Ovary (tissue), 7 donors: ENCODE measurements at regions not wholly inside any gene's neighbourhood (a gene's known extent, or its start where the extent isn't known, plus 50 kb on each side); places are given as distances from the start of the nearest gene placed in this dataset.

Source experiments
- DNase-seq, 5 donors: peaks; one replicate each; pipeline ENCODE4 v3.0.0-alpha.2; 2019 to 2020
- H3K27ac ChIP-seq, 2 donors: fragments of 200-600 bp; one replicate each; pipeline versions ENCODE4 v1.5.1 to v1.8.0; 2019 to 2022
- H3K27me3 ChIP-seq: fragments of 200-600 bp; one replicate; pipeline ENCODE4 v1.8.0; 2022
- H3K36me3 ChIP-seq: fragments of 200-600 bp; sonication (generic); one replicate; pipeline ENCODE4 v1.5.1; 2019
- H3K4me1 ChIP-seq: one replicate; pipeline ENCODE4 v1.8.1; 2013; ENCODE audit warnings: mild to moderate bottlenecking, moderate library complexity; ENCODE audit not compliant: insufficient read depth
- H3K4me3 ChIP-seq: fragments of 200-600 bp; sonication (generic); one replicate; pipeline ENCODE4 v1.5.1; 2017
- H3K9me3 ChIP-seq, 2 donors: fragments of 200-600 bp in 1 of 2; sonication (generic) in 1 of 2; one replicate each; pipeline versions ENCODE4 v1.5.1 to v1.8.1; 2013 to 2019; ENCODE audit warnings: mild to moderate bottlenecking in 1 of 2, moderate library complexity in 1 of 2
- EP300 ChIP-seq: sonication (generic); formaldehyde crosslinking; IDR thresholded peaks from one replicate; pipeline ENCODE4 v1.6.1; 2017; ENCODE audit warnings: antibody characterized with exemption
- POLR2A ChIP-seq: fragments of 450-650 bp; IDR thresholded peaks from one replicate; pipeline ENCODE4 v1.6.1; 2017; ENCODE audit warnings: antibody characterized with exemption, mild to moderate bottlenecking, moderate library complexity
- WGBS, 3 donors: extraction: QIAGEN DNeasy Blood & Tissue Kit in 1 of 3; methylation state at CpG; one replicate each; pipeline versions ENCODE4 v1.1.5 to v1.1.7; 2013 to 2017; 5-methylcytosine and 5-hydroxymethylcytosine counted together
- intact Hi-C, 4 donors: fragments of 100-400 bp; cut with DNase I; formaldehyde crosslinking; loops; one replicate each; pipeline versions ENCODE4 v1.11.0 to v1.15.1; 2022 to 2023
- TF ChIP-seq, protein P1 (sequence below), 3 donors: fragments of 450-650 bp in 2 of 3; fragments of 200-600 bp in 1 of 3; IDR thresholded peaks; one replicate each; pipeline versions ENCODE4 v1.5.1 to v1.8.0; 2016 to 2022; ENCODE audit warnings: antibody characterized with exemption in 3 of 3, mild to moderate bottlenecking in 1 of 3
- donor health status: DM: no; HTN: no; CAD: no; lungs with moderate emphysema.
- donor health status: DM: no; HTN: no; CAD: no.
- donor health status: Bipolar disorder and iron deficiency.
- donor health status: DM: no; HTN: no; CAD: no.
- donor health status: DM: yes; HTN: yes; CAD: no.

DNA sequence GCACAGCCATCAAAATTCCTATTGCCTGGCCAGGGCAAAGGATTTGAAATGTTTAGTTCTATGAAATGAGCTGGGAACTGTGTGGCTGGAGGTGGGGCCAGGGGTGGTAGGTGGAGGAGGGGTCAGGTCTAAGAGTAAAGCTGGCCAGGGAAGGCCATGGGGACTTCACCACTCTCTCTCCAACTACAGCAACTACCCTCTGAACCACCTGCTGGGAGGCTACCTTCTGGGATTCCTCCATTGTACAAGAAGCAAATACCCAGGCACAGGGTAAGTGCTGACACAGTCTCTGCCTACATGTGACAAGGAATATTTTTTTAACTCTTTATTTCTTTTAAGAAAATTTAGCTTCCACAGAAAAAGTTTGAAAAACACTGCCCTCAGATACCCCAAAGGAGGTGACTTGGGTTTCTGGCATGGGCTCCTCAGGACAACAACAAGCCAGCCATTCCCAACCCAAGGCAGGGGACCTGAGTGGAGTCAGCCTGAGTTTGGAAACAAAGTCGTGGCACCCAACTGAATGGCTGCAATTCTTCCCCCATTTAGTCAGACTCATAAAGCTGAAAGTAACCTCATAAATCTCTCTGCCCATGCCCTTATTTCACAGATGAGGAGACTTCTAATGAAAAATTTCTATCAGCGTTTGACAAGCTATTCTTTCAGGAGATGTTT lies 593.8 kb upstream of the DIPK2B start:
- no peak overlapping the region for H3K4me3 ChIP-seq
- no peaks in the 10 kb centered on the region for H3K27me3 ChIP-seq
- intact Hi-C loops: no loop called here
- WGBS, 3 donors: 65 to 69% (median 65%) methylated on average over 2 of the region's 2 CpGs
- H3K27ac ChIP-seq: no peak overlapping the region
- TF ChIP-seq EP300 (no peak), POLR2A (no peak)
- TF ChIP-seq, protein P1, sequence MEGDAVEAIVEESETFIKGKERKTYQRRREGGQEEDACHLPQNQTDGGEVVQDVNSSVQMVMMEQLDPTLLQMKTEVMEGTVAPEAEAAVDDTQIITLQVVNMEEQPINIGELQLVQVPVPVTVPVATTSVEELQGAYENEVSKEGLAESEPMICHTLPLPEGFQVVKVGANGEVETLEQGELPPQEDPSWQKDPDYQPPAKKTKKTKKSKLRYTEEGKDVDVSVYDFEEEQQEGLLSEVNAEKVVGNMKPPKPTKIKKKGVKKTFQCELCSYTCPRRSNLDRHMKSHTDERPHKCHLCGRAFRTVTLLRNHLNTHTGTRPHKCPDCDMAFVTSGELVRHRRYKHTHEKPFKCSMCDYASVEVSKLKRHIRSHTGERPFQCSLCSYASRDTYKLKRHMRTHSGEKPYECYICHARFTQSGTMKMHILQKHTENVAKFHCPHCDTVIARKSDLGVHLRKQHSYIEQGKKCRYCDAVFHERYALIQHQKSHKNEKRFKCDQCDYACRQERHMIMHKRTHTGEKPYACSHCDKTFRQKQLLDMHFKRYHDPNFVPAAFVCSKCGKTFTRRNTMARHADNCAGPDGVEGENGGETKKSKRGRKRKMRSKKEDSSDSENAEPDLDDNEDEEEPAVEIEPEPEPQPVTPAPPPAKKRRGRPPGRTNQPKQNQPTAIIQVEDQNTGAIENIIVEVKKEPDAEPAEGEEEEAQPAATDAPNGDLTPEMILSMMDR (IDR thresholded peaks at IDR 0.05): no peak
- no peaks in the 10 kb centered on the region for H3K36me3 ChIP-seq
- no peak for DNase-seq
- peaks cover 3% of the 10 kb centered on the region for H3K4me1 ChIP-seq
- H3K9me3 ChIP-seq: no peaks in the 10 kb centered on the region

DNA sequence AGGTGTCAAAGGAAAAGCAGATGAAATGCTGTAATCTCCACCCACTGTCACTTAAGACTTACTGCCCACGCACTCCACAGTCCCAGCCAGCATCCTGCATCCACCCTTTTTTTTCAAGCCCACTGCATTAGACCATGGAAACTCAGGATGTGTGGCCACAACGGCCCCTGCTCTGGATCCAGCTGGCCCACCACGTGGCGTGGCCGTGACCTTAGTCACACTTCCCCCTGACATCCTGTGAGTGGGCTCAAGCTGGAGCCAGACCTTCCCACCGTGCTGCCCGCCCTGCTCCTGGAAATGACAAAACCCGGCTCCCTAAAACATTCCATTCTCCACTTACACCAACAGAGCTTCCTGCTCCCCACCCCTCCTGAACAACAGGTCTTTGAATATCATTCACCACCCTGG lies 588.3 kb upstream of the DIPK2B start:
- 33 to 64% (median 52%) methylated on average over 8 of the region's 8 CpGs for WGBS, 3 donors
- Histone ChIP-seq H3K27me3 (no peaks in the 10 kb centered on the region), H3K4me3 (no peak overlapping the region), H3K9me3 (no peaks in the 10 kb centered on the region), H3K27ac (no peak overlapping the region), H3K36me3 (no peaks in the 10 kb centered on the region), H3K4me1 (peaks cover 2% of the 10 kb centered on the region)
- peak in 2 of 5 donors; percentile 31 to 42 for DNase-seq
- no peak for TF ChIP-seq EP300
- TF ChIP-seq, protein P1 (IDR thresholded peaks at IDR 0.05): no peak
- no peak for TF ChIP-seq POLR2A
- intact Hi-C loops: no loop called here

DNA sequence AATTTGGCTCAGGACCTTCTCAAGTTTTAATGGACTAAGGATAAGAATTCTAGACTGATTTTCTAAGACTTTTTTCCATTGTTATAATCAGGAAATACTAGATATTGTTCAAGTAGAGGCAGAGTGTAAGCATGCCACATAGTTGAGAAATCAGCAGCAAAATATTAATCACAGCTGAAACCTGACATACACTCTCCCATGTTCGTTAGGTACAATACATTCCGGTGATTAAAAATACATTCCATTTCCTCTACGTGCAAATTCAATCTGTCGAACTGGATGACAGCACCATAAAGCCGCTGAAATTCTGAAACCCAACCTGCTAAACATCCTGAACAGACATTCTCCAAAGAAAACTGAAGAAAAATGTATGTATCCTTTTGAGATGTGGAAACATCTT lies 587.6 kb upstream of the DIPK2B start:
- H3K27ac ChIP-seq: no peak overlapping the region
- WGBS, 3 donors: 60 to 72% (median 68%) methylated on average over 5 of the region's 5 CpGs
- TF ChIP-seq EP300: no peak
- TF ChIP-seq POLR2A: no peak
- TF ChIP-seq, protein P1 (IDR thresholded peaks at IDR 0.05): no peak
- peaks cover 2% of the 10 kb centered on the region for H3K4me1 ChIP-seq
- intact Hi-C loops: no loop called here
- no peaks in the 10 kb centered on the region for H3K27me3 ChIP-seq
- no peaks in the 10 kb centered on the region for H3K36me3 ChIP-seq
- H3K4me3 ChIP-seq: no peak overlapping the region
- H3K9me3 ChIP-seq: no peaks in the 10 kb centered on the region
- DNase-seq: no peak

DNA sequence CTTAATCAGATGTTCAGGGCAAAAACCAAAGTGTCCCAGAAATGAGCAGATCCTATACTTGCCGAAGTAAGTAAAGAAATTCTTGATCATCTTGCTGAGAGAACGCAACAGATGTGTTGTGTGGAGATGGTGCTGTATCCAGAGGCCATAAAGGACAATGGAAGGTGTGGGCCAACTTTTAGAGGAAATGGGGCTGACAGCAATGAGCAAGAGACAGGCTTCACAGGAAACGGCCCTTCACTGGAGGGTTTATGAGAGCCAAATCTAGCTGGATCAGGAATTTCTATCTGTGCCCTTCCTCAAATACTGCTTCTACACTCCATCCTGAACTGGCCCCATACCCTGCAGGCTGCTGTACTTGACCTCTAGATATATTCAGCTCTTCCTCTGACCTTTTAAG lies 583.9 kb upstream of the DIPK2B start:
- TF ChIP-seq POLR2A (no peak), EP300 (no peak)
- no peak overlapping the region for H3K4me3 ChIP-seq
- H3K27me3 ChIP-seq: no peaks in the 10 kb centered on the region
- WGBS, 3 donors: 75 to 88% (median 82%) methylated on average over 3 of the region's 3 CpGs
- intact Hi-C loops: no loop called here
- H3K27ac ChIP-seq: no peak overlapping the region
- H3K4me1 ChIP-seq: peaks cover 2% of the 10 kb centered on the region
- H3K36me3 ChIP-seq: no peaks in the 10 kb centered on the region
- H3K9me3 ChIP-seq: no peaks in the 10 kb centered on the region
- no peak for DNase-seq

DNA sequence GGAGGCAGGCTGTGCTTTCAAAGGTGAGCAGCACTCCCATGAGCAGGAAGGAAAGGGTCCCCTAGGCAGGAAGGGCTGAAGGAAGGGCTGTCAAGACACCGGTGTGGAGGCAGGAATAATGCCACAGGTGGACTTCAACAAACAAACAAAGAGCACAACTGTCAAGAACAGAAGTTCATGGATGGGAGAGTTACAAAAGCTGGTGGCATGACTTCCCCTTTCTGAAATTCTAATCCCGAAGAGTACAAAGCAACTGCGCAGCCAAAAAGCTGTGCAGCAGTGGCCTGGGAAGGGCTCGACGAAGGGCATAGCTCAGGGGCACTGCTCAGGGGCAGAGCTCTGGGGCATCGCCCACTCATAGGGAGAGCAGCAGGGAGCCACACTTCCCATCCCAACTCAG lies 582.3 kb upstream of the DIPK2B start:
- DNase-seq: no peak
- no peak overlapping the region for H3K27ac ChIP-seq
- WGBS, 3 donors: 76 to 82% (median 82%) methylated on average over 6 of the region's 6 CpGs
- no peak for TF ChIP-seq POLR2A
- TF ChIP-seq, protein P1 (IDR thresholded peaks at IDR 0.05): no peak
- TF ChIP-seq EP300: no peak
- intact Hi-C loops: no loop called here
- no peaks in the 10 kb centered on the region for H3K27me3 ChIP-seq
- no peaks in the 10 kb centered on the region for H3K36me3 ChIP-seq
- no peaks in the 10 kb centered on the region for H3K4me1 ChIP-seq
- no peaks in the 10 kb centered on the region for H3K9me3 ChIP-seq
- no peak overlapping the region for H3K4me3 ChIP-seq
